NCI-H1417 (cell line): ENCODE measurements at regions not wholly inside any gene's neighbourhood (a gene's known extent, or its start where the extent isn't known, plus 50 kb on each side); places are given as distances from the start of the nearest gene placed in this dataset.

Experiments used
- DNase-seq, 3 experiments: peaks; one replicate each; lab custom pipeline; 2025; lab: John Stamatoyannopoulos, UW

- DNase-seq, result no peak
Measured at GRCh38 chr2:62596061-62596921, 90.3 kb upstream of the TMEM17 start.

- no peak for DNase-seq
Measured at GRCh38 chr2:62595474-62595873, 89.5 kb upstream of the TMEM17 start.

- no peak for DNase-seq
Measured at GRCh38 chr2:62593825-62594224, 87.8 kb upstream of the TMEM17 start.

- no peak for DNase-seq
Measured at GRCh38 chr2:62591491-62591890, 85.5 kb upstream of the TMEM17 start.

- DNase-seq, result no peak
Measured at GRCh38 chr2:62589691-62590356, 83.8 kb upstream of the TMEM17 start.

GRCh38 chr2:62587592-62587991 is 81.6 kb upstream of the TMEM17 start:
- DNase-seq, result no peak

GRCh38 chr2:62586981-62587380 is 81.0 kb upstream of the TMEM17 start:
- DNase-seq, result no peak

GRCh38 chr2:62578803-62579640 is 73.0 kb upstream of the TMEM17 start:
- DNase-seq, result no peak

GRCh38 chr2:62577994-62578781 is 72.2 kb upstream of the TMEM17 start:
- DNase-seq, result no peak

- DNase-seq, result no peak
Measured at GRCh38 chr2:62576276-62576939, 70.4 kb upstream of the TMEM17 start.

GRCh38 chr2:62573936-62574335 is 67.9 kb upstream of the TMEM17 start:
- no peak for DNase-seq

- no peak for DNase-seq
Measured at GRCh38 chr2:62573137-62573731, 67.2 kb upstream of the TMEM17 start.

- DNase-seq, result no peak
Measured at GRCh38 chr2:62570861-62571698, 65.1 kb upstream of the TMEM17 start.

GRCh38 chr2:62569907-62570841 is 64.2 kb upstream of the TMEM17 start:
- no peak for DNase-seq

- DNase-seq, result peak; percentile 38 to 66 (median 40)
Measured at GRCh38 chr2:62568983-62569837, 63.2 kb upstream of the TMEM17 start.

GRCh38 chr2:62568074-62568473 is 62.1 kb upstream of the TMEM17 start:
- DNase-seq, result no peak

GRCh38 chr2:62567669-62568068 is 61.7 kb upstream of the TMEM17 start:
- no peak for DNase-seq

- DNase-seq, result no peak
Measured at GRCh38 chr2:62566847-62567246, 60.9 kb upstream of the TMEM17 start.
